GM12878 (cell line): ENCODE measurements at regions not wholly inside any gene's neighbourhood (a gene's known extent, or its start where the extent isn't known, plus 50 kb on each side); places are given as distances from the start of the nearest gene placed in this dataset.

ENCODE experiments used
- BHLHE40 ChIP-seq, 2 experiments: fragments of 450-650 bp in 1 of 2; IDR thresholded peaks; 2 replicates each; pipeline ENCODE4 v1.6.1; 2011 to 2017; ENCODE audit warnings: low read depth in 2 of 2, borderline replicate concordance in 1 of 2, improper control_type of control experiment in 1 of 2, low read length in 1 of 2, mild to moderate bottlenecking in 1 of 2
- CBFB ChIP-seq: IDR thresholded peaks from 2 replicates; pipeline ENCODE4 v1.6.1; 2016; ENCODE audit warnings: antibody characterized with exemption, low read depth
- JUNB ChIP-seq: IDR thresholded peaks from 2 replicates; pipeline ENCODE4 v1.6.1; 2016; ENCODE audit warnings: antibody characterized with exemption, mild to moderate bottlenecking
- POLR2A ChIP-seq: IDR thresholded peaks from 2 replicates; pipeline ENCODE4 v1.6.1; 2011; ENCODE audit warnings: low read depth, mild to moderate bottlenecking, low read length
- POLR2AphosphoS5 ChIP-seq: IDR thresholded peaks from 2 replicates; pipeline ENCODE4 v1.6.1; 2011; ENCODE audit warnings: mild to moderate bottlenecking, low read length, inconsistent platforms
- RAD51 ChIP-seq: fragments of 450-650 bp; IDR thresholded peaks from 2 replicates; pipeline ENCODE4 v1.6.1; 2016; ENCODE audit warnings: moderate library complexity, mild to moderate bottlenecking, inconsistent platforms
- SMC3 ChIP-seq: IDR thresholded peaks from 2 replicates; pipeline ENCODE4 v1.6.1; 2011; ENCODE audit warnings: low read length, improper control_type of control experiment, borderline replicate concordance
- TARDBP ChIP-seq: IDR thresholded peaks from 2 replicates; pipeline ENCODE4 v1.6.1; 2016; ENCODE audit warnings: borderline replicate concordance
- TF ChIP-seq, protein P1 (sequence below), 3 experiments: IDR thresholded peaks in 2 of 3; conservative IDR thresholded peaks in 1 of 3; 2 replicates each; pipeline ENCODE4 v1.5.1; 2011; ENCODE audit warnings: low read depth in 3 of 3, low read length in 3 of 3, mild to moderate bottlenecking in 3 of 3, control low read depth in 2 of 3, moderate library complexity in 2 of 3, inconsistent platforms in 1 of 3, mixed read lengths in 1 of 3; ENCODE audit not compliant: control insufficient read depth in 2 of 3, insufficient read depth in 1 of 3; ENCODE audit errors: extremely low read depth in 1 of 3
- TF ChIP-seq, protein P2 (sequence below): fragments of 450-650 bp; formaldehyde crosslinking; IDR thresholded peaks from 2 replicates; pipeline ENCODE4 v1.4.0; 2022; ENCODE audit warnings: mild to moderate bottlenecking, moderate library complexity
- TF ChIP-seq, protein P3 (sequence below): fragments of 450-650 bp; IDR thresholded peaks from 2 replicates; pipeline ENCODE4 v1.6.1; 2017; ENCODE audit warnings: antibody characterized with exemption, mild to moderate bottlenecking, moderate library complexity

DNA sequence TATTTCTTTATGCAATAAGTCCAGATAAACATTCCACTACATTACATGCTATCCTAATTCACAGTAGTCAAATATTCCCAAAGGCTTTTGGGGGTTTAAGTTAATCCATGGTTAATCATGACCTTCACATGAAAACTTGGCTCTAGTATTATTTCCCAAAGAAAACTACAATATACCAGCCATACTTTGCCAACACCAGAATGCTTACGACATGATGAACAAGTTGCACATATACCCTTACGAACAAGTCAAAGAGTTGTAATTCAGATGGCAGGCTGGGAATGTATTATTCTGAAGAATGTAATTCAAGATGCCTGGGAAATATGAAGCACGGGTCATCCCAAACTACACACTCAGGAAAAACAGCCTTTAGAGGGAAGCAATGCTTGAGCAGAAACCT, 499.6 kb downstream of the PPARGC1A start:
- TF ChIP-seq, protein P1, sequence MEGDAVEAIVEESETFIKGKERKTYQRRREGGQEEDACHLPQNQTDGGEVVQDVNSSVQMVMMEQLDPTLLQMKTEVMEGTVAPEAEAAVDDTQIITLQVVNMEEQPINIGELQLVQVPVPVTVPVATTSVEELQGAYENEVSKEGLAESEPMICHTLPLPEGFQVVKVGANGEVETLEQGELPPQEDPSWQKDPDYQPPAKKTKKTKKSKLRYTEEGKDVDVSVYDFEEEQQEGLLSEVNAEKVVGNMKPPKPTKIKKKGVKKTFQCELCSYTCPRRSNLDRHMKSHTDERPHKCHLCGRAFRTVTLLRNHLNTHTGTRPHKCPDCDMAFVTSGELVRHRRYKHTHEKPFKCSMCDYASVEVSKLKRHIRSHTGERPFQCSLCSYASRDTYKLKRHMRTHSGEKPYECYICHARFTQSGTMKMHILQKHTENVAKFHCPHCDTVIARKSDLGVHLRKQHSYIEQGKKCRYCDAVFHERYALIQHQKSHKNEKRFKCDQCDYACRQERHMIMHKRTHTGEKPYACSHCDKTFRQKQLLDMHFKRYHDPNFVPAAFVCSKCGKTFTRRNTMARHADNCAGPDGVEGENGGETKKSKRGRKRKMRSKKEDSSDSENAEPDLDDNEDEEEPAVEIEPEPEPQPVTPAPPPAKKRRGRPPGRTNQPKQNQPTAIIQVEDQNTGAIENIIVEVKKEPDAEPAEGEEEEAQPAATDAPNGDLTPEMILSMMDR (IDR thresholded peaks at IDR 0.05 in 2 of 3, conservative IDR thresholded peaks at IDR 0.05 in 1 of 3; ENCODE audit: control insufficient read depth in 2 of 3, extremely low read depth in 1 of 3, insufficient read depth in 1 of 3, low read depth in 3 of 3, low read length in 3 of 3) = no peak
- TF ChIP-seq, protein P2, sequence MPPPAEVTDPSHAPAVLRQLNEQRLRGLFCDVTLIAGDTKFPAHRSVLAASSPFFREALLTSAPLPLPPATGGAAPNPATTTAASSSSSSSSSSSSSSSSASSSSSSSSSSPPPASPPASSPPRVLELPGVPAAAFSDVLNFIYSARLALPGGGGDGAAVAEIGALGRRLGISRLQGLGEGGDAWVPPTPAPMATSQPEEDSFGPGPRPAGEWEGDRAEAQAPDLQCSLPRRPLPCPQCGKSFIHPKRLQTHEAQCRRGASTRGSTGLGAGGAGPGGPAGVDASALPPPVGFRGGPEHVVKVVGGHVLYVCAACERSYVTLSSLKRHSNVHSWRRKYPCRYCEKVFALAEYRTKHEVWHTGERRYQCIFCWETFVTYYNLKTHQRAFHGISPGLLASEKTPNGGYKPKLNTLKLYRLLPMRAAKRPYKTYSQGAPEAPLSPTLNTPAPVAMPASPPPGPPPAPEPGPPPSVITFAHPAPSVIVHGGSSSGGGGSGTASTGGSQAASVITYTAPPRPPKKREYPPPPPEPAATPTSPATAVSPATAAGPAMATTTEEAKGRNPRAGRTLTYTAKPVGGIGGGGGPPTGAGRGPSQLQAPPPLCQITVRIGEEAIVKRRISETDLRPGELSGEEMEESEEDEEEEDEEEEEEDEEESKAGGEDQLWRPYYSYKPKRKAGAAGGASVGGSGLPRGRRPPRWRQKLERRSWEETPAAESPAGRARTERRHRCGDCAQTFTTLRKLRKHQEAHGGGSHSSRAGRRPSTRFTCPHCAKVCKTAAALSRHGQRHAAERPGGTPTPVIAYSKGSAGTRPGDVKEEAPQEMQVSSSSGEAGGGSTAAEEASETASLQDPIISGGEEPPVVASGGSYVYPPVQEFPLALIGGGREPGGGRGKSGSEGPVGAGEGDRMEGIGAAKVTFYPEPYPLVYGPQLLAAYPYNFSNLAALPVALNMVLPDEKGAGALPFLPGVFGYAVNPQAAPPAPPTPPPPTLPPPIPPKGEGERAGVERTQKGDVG (CRISPR knock-in tag) = no peak
- TF ChIP-seq POLR2A (no peak), CBFB (no peak), SMC3 (no peak), JUNB (no peak), POLR2AphosphoS5 (no peak), BHLHE40 (IDR thresholded peaks at IDR 0.05; ENCODE audit: borderline replicate concordance in 1 of 2, low read depth in 2 of 2, low read length in 1 of 2) (no peak), TARDBP (no peak), RAD51 (no peak)
- TF ChIP-seq, protein P3, sequence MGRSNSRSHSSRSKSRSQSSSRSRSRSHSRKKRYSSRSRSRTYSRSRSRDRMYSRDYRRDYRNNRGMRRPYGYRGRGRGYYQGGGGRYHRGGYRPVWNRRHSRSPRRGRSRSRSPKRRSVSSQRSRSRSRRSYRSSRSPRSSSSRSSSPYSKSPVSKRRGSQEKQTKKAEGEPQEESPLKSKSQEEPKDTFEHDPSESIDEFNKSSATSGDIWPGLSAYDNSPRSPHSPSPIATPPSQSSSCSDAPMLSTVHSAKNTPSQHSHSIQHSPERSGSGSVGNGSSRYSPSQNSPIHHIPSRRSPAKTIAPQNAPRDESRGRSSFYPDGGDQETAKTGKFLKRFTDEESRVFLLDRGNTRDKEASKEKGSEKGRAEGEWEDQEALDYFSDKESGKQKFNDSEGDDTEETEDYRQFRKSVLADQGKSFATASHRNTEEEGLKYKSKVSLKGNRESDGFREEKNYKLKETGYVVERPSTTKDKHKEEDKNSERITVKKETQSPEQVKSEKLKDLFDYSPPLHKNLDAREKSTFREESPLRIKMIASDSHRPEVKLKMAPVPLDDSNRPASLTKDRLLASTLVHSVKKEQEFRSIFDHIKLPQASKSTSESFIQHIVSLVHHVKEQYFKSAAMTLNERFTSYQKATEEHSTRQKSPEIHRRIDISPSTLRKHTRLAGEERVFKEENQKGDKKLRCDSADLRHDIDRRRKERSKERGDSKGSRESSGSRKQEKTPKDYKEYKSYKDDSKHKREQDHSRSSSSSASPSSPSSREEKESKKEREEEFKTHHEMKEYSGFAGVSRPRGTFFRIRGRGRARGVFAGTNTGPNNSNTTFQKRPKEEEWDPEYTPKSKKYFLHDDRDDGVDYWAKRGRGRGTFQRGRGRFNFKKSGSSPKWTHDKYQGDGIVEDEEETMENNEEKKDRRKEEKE = no peak
